H9 (cell line): ENCODE measurements at regions not wholly inside any gene's neighbourhood (a gene's known extent, or its start where the extent isn't known, plus 50 kb on each side); places are given as distances from the start of the nearest gene placed in this dataset.

Experiments
- DNase-seq: peaks from one replicate; pipeline ENCODE4 v3.0.0-alpha.2; 2017
- H2AFZ ChIP-seq: one replicate; pipeline ENCODE4 v1.6.1; 2013; ENCODE audit warnings: mild to moderate bottlenecking, low read length, control low read depth, moderate library complexity
- H2AK5ac ChIP-seq: 2 replicates; pipeline ENCODE4 v1.6.1; 2013; ENCODE audit warnings: low read length, control low read depth, mixed read lengths; ENCODE audit not compliant: insufficient read length
- H2BK120ac ChIP-seq: one replicate; pipeline ENCODE4 v1.6.1; 2013; ENCODE audit warnings: low read depth, mild to moderate bottlenecking, low read length, control low read depth, inconsistent platforms; ENCODE audit not compliant: poor library complexity, severe bottlenecking
- H2BK12ac ChIP-seq: 2 replicates; pipeline ENCODE4 v1.6.1; 2013; ENCODE audit warnings: low read length, control low read depth, mixed read lengths, low read depth; ENCODE audit not compliant: insufficient read length
- H2BK15ac ChIP-seq: 2 replicates; pipeline ENCODE4 v1.6.1; 2013; ENCODE audit warnings: low read depth, low read length, control low read depth
- H2BK20ac ChIP-seq: one replicate; pipeline ENCODE4 v1.6.1; 2013; ENCODE audit warnings: low read depth, mild to moderate bottlenecking, low read length, control low read depth, inconsistent platforms; ENCODE audit not compliant: poor library complexity, severe bottlenecking
- H2BK5ac ChIP-seq: 2 replicates; pipeline ENCODE4 v1.6.1; 2013; ENCODE audit warnings: low read length, control low read depth, mixed read lengths; ENCODE audit not compliant: insufficient read length
- H3K14ac ChIP-seq: 2 replicates; pipeline ENCODE4 v1.6.1; 2013; ENCODE audit warnings: low read length, control low read depth; ENCODE audit not compliant: insufficient read depth
- H3K18ac ChIP-seq: 2 replicates; pipeline ENCODE4 v1.6.1; 2013; ENCODE audit warnings: low read depth, mild to moderate bottlenecking, mixed read lengths, low read length, control low read depth; ENCODE audit not compliant: insufficient read length
- H3K23ac ChIP-seq: 2 replicates; pipeline ENCODE4 v1.6.1; 2013; ENCODE audit warnings: low read length, control low read depth, mixed read lengths, low read depth; ENCODE audit not compliant: insufficient read length
- H3K23me2 ChIP-seq: 2 replicates; pipeline ENCODE4 v1.6.1; 2013; ENCODE audit warnings: low read depth, mild to moderate bottlenecking, mixed read lengths, low read length, control low read depth; ENCODE audit not compliant: insufficient read length, poor library complexity, severe bottlenecking
- H3K27ac ChIP-seq: 2 replicates; pipeline ENCODE4 v1.5.1; 2013; ENCODE audit warnings: low read length, control low read depth, mixed read lengths, low read depth; ENCODE audit not compliant: insufficient read length
- H3K27me3 ChIP-seq: 2 replicates; pipeline ENCODE4 v1.6.1; 2013; ENCODE audit warnings: low read length, control low read depth, inconsistent platforms; ENCODE audit not compliant: insufficient read depth
- H3K4ac ChIP-seq: 2 replicates; pipeline ENCODE4 v1.6.1; 2013; ENCODE audit warnings: low read depth, mild to moderate bottlenecking, control low read depth, inconsistent platforms, low read length, moderate library complexity
- H3K4me1 ChIP-seq: 2 replicates; pipeline ENCODE4 v1.6.1; 2013; ENCODE audit warnings: low read length, control low read depth, inconsistent platforms; ENCODE audit not compliant: insufficient read depth
- H3K4me2 ChIP-seq: 2 replicates; pipeline ENCODE4 v1.6.1; 2013; ENCODE audit warnings: low read length, control low read depth, mixed read lengths; ENCODE audit not compliant: insufficient read length, insufficient read depth
- H3K56ac ChIP-seq: 2 replicates; pipeline ENCODE4 v1.6.1; 2013; ENCODE audit warnings: low read depth, mild to moderate bottlenecking, mixed read lengths, low read length, control low read depth; ENCODE audit not compliant: insufficient read length
- H3K79me1 ChIP-seq: 2 replicates; pipeline ENCODE4 v1.6.1; 2013; ENCODE audit warnings: low read depth, mild to moderate bottlenecking, moderate library complexity, low read length, control low read depth, inconsistent platforms; ENCODE audit not compliant: insufficient read depth, poor library complexity, severe bottlenecking
- H3K79me2 ChIP-seq: 2 replicates; pipeline ENCODE4 v1.6.1; 2013; ENCODE audit warnings: low read length, control low read depth, inconsistent platforms; ENCODE audit not compliant: insufficient read depth
- H3K9ac ChIP-seq: 2 replicates; pipeline ENCODE4 v1.6.1; 2013; ENCODE audit warnings: low read length, control low read depth, mixed read lengths; ENCODE audit not compliant: insufficient read length; ENCODE audit errors: extremely low read depth
- H3K9me3 ChIP-seq: one replicate; pipeline ENCODE4 v1.6.1; 2013; ENCODE audit warnings: low read depth, low read length, inconsistent platforms; ENCODE audit not compliant: control insufficient read depth
- H3T11ph ChIP-seq: one replicate; pipeline ENCODE4 v1.6.1; 2013; ENCODE audit warnings: mild to moderate bottlenecking, low read length, control low read depth, inconsistent platforms
- H4K20me1 ChIP-seq: one replicate; pipeline ENCODE4 v1.6.1; 2013; ENCODE audit not compliant: control insufficient read depth, insufficient read length, insufficient read depth
- H4K5ac ChIP-seq: 2 replicates; pipeline ENCODE4 v1.6.1; 2013; ENCODE audit warnings: low read depth, mild to moderate bottlenecking, mixed read lengths, low read length, control low read depth; ENCODE audit not compliant: insufficient read length
- H4K8ac ChIP-seq: replicated peaks from 2 replicates; pipeline ENCODE4 v1.6.1; 2013; ENCODE audit warnings: low read length, control low read depth, mixed read lengths, low read depth; ENCODE audit not compliant: insufficient read length
- H4K91ac ChIP-seq: 2 replicates; pipeline ENCODE4 v1.6.1; 2013; ENCODE audit warnings: low read depth, mild to moderate bottlenecking, moderate library complexity, mixed read lengths, low read length, control low read depth; ENCODE audit not compliant: insufficient read length
- H3K27ac Mint-ChIP-seq, 3 experiments: 2 replicates in 2 of 3; 3 replicates in 1 of 3; pipeline ENCODE4 v1.8.0; 2020 to 2021; ENCODE audit warnings: mixed read lengths in 3 of 3, mild to moderate bottlenecking in 1 of 3, moderate library complexity in 1 of 3
- H3K27me3 Mint-ChIP-seq: 2 replicates; pipeline ENCODE4 v1.8.0; 2021; ENCODE audit warnings: low read depth, mild to moderate bottlenecking, moderate library complexity, mixed read lengths
- H3K36me3 Mint-ChIP-seq, 3 experiments: 2 replicates in 2 of 3; 3 replicates in 1 of 3; pipeline ENCODE4 v1.8.0; 2020 to 2021; ENCODE audit warnings: low read depth in 3 of 3, mixed read lengths in 3 of 3; ENCODE audit not compliant: insufficient read depth in 1 of 3
- H3K4me1 Mint-ChIP-seq, 2 experiments: 2 replicates each; pipeline ENCODE4 v1.8.0; 2020; ENCODE audit warnings: mixed read lengths in 2 of 2
- H3K4me3 Mint-ChIP-seq, 2 experiments: 2 replicates in 1 of 2; 3 replicates in 1 of 2; pipeline ENCODE4 v1.8.0; 2020 to 2021; ENCODE audit warnings: mild to moderate bottlenecking in 2 of 2, mixed read lengths in 2 of 2, moderate library complexity in 1 of 2
- H3K9me3 Mint-ChIP-seq, 2 experiments: 2 replicates in 1 of 2; 3 replicates in 1 of 2; pipeline ENCODE4 v1.8.0; 2020; ENCODE audit warnings: mild to moderate bottlenecking in 2 of 2, mixed read lengths in 2 of 2, moderate library complexity in 1 of 2
- CTCF ChIP-seq: fragments of 200-600 bp; sonication (generic); conservative IDR thresholded peaks from 3 replicates; pipeline ENCODE4 v1.8.0; 2021; ENCODE audit warnings: antibody characterized with exemption, mild to moderate bottlenecking
- WGBS: extraction: QIAGEN DNeasy Blood & Tissue Kit; methylation state at CpG from one replicate; pipeline ENCODE4 v1.1.7; 2013; ENCODE audit warnings: missing lambda C conversion rate, low lambda C conversion rate, mixed read lengths; ENCODE audit not compliant: insufficient read length; ENCODE audit errors: extremely low coverage; 5-methylcytosine and 5-hydroxymethylcytosine counted together

GRCh38 chr7:51569581-51569980 is 253.0 kb upstream of the COBL start:
- Histone ChIP-seq H3K27ac (no peak overlapping the region), H2BK15ac (no peak overlapping the region), H3K9me3 (no peaks in the 10 kb centered on the region), H2BK5ac (no peak overlapping the region), H3K79me1 (no peaks in the 10 kb centered on the region), H3K56ac (no peak overlapping the region), H4K5ac (no peak overlapping the region), H3K23ac (no peak overlapping the region), H2AK5ac (no peak overlapping the region), H3K4ac (no peak overlapping the region), H3K23me2 (no peaks in the 10 kb centered on the region), H2BK120ac (no peak overlapping the region), H4K91ac (no peak overlapping the region), H3K79me2 (no peaks in the 10 kb centered on the region), H3K27me3 (no peaks in the 10 kb centered on the region), H3T11ph (no peak overlapping the region), H3K4me1 (no peaks in the 10 kb centered on the region), H3K14ac (no peak overlapping the region), H2BK12ac (no peak overlapping the region), H4K20me1 (no peaks in the 10 kb centered on the region), H2AFZ (no peak overlapping the region), H3K9ac (no peak overlapping the region), H3K18ac (no peak overlapping the region), H3K4me2 (no peak overlapping the region), H2BK20ac (no peak overlapping the region), H4K8ac (no peak overlapping the region)
- no CpG with 5 or more reads among the region's 3 CpGs for WGBS
- no peak overlapping the region for H3K4me3 Mint-ChIP-seq
- no peaks in the 10 kb centered on the region; the same call in 1 of the 2 replicates for H3K27me3 Mint-ChIP-seq
- no peak for DNase-seq
- peaks cover 16 to 20% of the 10 kb centered on the region in 2 experiments for H3K4me1 Mint-ChIP-seq
- peaks cover 0 to 11% (median 2%) of the 10 kb centered on the region in 3 experiments; a peak in 4 of 7 replicates for H3K36me3 Mint-ChIP-seq
- no peak for TF ChIP-seq CTCF
- peaks cover 3 to 8% of the 10 kb centered on the region in 2 experiments for H3K9me3 Mint-ChIP-seq
- H3K27ac Mint-ChIP-seq: no peak overlapping the region
